CD4-positive, alpha-beta memory T cell (primary cell): ENCODE measurements at regions not wholly inside any gene's neighbourhood (a gene's known extent, or its start where the extent isn't known, plus 50 kb on each side); places are given as distances from the start of the nearest gene placed in this dataset.

Experiments
- CTCF ChIA-PET: fragments of 350-600 bp; sonication (Branson Sonifier 250); formaldehyde crosslinking; loops from one replicate; lab custom pipeline; 2021; ENCODE audit warnings: inconsistent platforms; ENCODE audit not compliant: partially characterized antibody; lab: Charles Lee
- POLR2A ChIA-PET: fragments of 350-600 bp; sonication (Branson Sonifier 250); formaldehyde crosslinking; loops from one replicate; lab custom pipeline; 2021; ENCODE audit not compliant: partially characterized antibody; lab: Charles Lee
- DNase-seq, 5 donors: peaks; one replicate each; pipeline versions ENCODE4 v3.0.0 to v3.0.0-alpha.2; 2020 to 2022; ENCODE audit warnings: mixed read lengths in 1 of 5
- H3K27ac ChIP-seq: one replicate; pipeline ENCODE4 v1.7.0; 2013; ENCODE audit warnings: low read depth, low read length
- H3K27me3 ChIP-seq: 2 replicates; pipeline ENCODE4 v1.7.0; 2013; ENCODE audit warnings: mild to moderate bottlenecking, low read length, moderate library complexity; ENCODE audit not compliant: insufficient read depth
- H3K36me3 ChIP-seq: 2 replicates; pipeline ENCODE4 v1.7.0; 2013; ENCODE audit warnings: mild to moderate bottlenecking, low read length, moderate library complexity; ENCODE audit not compliant: insufficient read depth
- H3K4me1 ChIP-seq: 2 replicates; pipeline ENCODE4 v1.7.0; 2013; ENCODE audit warnings: mild to moderate bottlenecking, low read length, moderate library complexity; ENCODE audit not compliant: insufficient read depth
- H3K4me3 ChIP-seq, 2 donors: one replicate each; pipeline ENCODE4 v1.7.0; 2013; ENCODE audit warnings: low read length in 2 of 2, mild to moderate bottlenecking in 1 of 2
- H3K9me3 ChIP-seq, 2 donors: one replicate each; pipeline ENCODE4 v1.7.0; 2013; ENCODE audit warnings: low read length in 2 of 2, control low read depth in 1 of 2; ENCODE audit not compliant: control insufficient read depth in 1 of 2
- H3K27ac Mint-ChIP-seq, 7 donors: one replicate each; pipeline ENCODE4 v1.8.0; 2020 to 2021; ENCODE audit warnings: mixed read lengths in 7 of 7, mild to moderate bottlenecking in 6 of 7, inconsistent platforms in 3 of 7, moderate library complexity in 3 of 7
- H3K27me3 Mint-ChIP-seq, 2 donors: one replicate each; pipeline ENCODE4 v1.8.0; 2020 to 2021; ENCODE audit warnings: mixed read lengths in 2 of 2
- H3K36me3 Mint-ChIP-seq, 2 donors: one replicate each; pipeline ENCODE4 v1.8.0; 2020 to 2021; ENCODE audit warnings: mixed read lengths in 2 of 2, inconsistent platforms in 1 of 2, mild to moderate bottlenecking in 1 of 2
- H3K4me1 Mint-ChIP-seq, 4 donors: one replicate each; pipeline ENCODE4 v1.8.0; 2020 to 2021; ENCODE audit warnings: mixed read lengths in 4 of 4, mild to moderate bottlenecking in 1 of 4
- H3K4me3 Mint-ChIP-seq, 8 donors: one replicate each; pipeline ENCODE4 v1.8.0; 2020 to 2021; ENCODE audit warnings: mixed read lengths in 8 of 8, mild to moderate bottlenecking in 7 of 8, moderate library complexity in 6 of 8, inconsistent platforms in 3 of 8
- H3K9me3 Mint-ChIP-seq, 8 donors: one replicate each; pipeline ENCODE4 v1.8.0; 2020 to 2021; ENCODE audit warnings: mixed read lengths in 8 of 8, mild to moderate bottlenecking in 5 of 8, inconsistent platforms in 3 of 8, moderate library complexity in 1 of 8
- intact Hi-C: fragments of 100-400 bp; cut with micrococcal nuclease; formaldehyde crosslinking; loops from one replicate; pipeline ENCODE4 v1.15.1; 2023

GRCh38 chr5:130350131-130350530 is 445.9 kb downstream of the CHSY3 start:
- no peaks in the 10 kb centered on the region for H3K9me3 ChIP-seq
- H3K36me3 ChIP-seq: no peaks in the 10 kb centered on the region
- DNase-seq: no peak
- H3K27me3 ChIP-seq: no peaks in the 10 kb centered on the region
- no peaks in the 10 kb centered on the region for H3K36me3 Mint-ChIP-seq
- no peak overlapping the region for H3K27ac Mint-ChIP-seq
- no peaks in the 10 kb centered on the region for H3K4me1 ChIP-seq
- H3K27me3 Mint-ChIP-seq: no peaks in the 10 kb centered on the region
- no peak overlapping the region for H3K4me3 Mint-ChIP-seq
- ChIA-PET CTCF (no interaction called here), POLR2A (no interaction called here)
- intact Hi-C loops: no loop called here
- no peak overlapping the region for H3K27ac ChIP-seq
- H3K9me3 Mint-ChIP-seq: peaks cover 0 to 3% (median 0%) of the 10 kb centered on the region in 8 donors
- no peaks in the 10 kb centered on the region for H3K4me1 Mint-ChIP-seq
- no peak overlapping the region for H3K4me3 ChIP-seq

- no peaks in the 10 kb centered on the region for H3K4me1 ChIP-seq
- H3K27ac ChIP-seq: no peak overlapping the region
- intact Hi-C loops: no loop called here
- no peaks in the 10 kb centered on the region for H3K4me1 Mint-ChIP-seq
- H3K27ac Mint-ChIP-seq: no peak overlapping the region
- H3K27me3 Mint-ChIP-seq: no peaks in the 10 kb centered on the region
- H3K9me3 ChIP-seq: no peaks in the 10 kb centered on the region
- no peaks in the 10 kb centered on the region for H3K36me3 Mint-ChIP-seq
- DNase-seq: no peak
- H3K27me3 ChIP-seq: no peaks in the 10 kb centered on the region
- no peak overlapping the region for H3K4me3 ChIP-seq
- POLR2A ChIA-PET: no interaction called here
- H3K9me3 Mint-ChIP-seq: peaks cover 0 to 4% (median 0%) of the 10 kb centered on the region in 8 donors
- CTCF ChIA-PET: no interaction called here
- H3K4me3 Mint-ChIP-seq: no peak overlapping the region
- no peaks in the 10 kb centered on the region for H3K36me3 ChIP-seq
These were observed 433.1 kb downstream of the CHSY3 start for GRCh38 chr5:130337179-130337888.

DNA sequence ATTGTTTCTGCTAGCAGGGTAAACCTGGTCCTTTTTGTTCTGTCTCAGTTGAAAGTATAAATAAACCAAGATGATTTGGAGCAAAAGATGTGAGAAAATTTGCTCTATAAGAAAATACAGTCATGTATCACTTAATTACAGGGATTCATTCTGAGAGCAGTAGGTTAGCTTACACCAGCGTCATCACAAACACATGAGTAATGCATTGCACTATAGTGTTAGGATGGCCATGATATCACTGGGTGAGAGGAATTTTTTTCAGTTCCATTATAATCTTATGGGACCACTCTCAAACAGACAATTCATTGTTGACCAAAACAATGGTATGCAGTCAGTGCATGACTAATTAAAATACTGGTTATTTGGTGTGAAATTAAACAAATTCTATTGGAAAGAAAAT is 430.9 kb downstream of the CHSY3 start:
- Mint-ChIP-seq H3K27ac (no peak overlapping the region), H3K4me1 (no peaks in the 10 kb centered on the region), H3K36me3 (no peaks in the 10 kb centered on the region), H3K4me3 (no peak overlapping the region), H3K9me3 (peaks cover 0 to 7% (median 0%) of the 10 kb centered on the region in 8 donors), H3K27me3 (no peaks in the 10 kb centered on the region)
- H3K27me3 ChIP-seq: no peaks in the 10 kb centered on the region
- no peak overlapping the region for H3K4me3 ChIP-seq
- H3K27ac ChIP-seq: no peak overlapping the region
- intact Hi-C loops: no loop called here
- no peaks in the 10 kb centered on the region for H3K36me3 ChIP-seq
- H3K4me1 ChIP-seq: no peaks in the 10 kb centered on the region
- CTCF ChIA-PET: no interaction called here
- H3K9me3 ChIP-seq: no peaks in the 10 kb centered on the region
- POLR2A ChIA-PET: no interaction called here
- DNase-seq: no peak

GRCh38 chr5:130333089-130333488 is 428.8 kb downstream of the CHSY3 start:
- Histone ChIP-seq H3K4me1 (no peaks in the 10 kb centered on the region), H3K36me3 (no peaks in the 10 kb centered on the region), H3K27ac (no peak overlapping the region), H3K9me3 (no peaks in the 10 kb centered on the region), H3K4me3 (no peak overlapping the region), H3K27me3 (no peaks in the 10 kb centered on the region)
- no peaks in the 10 kb centered on the region for H3K27me3 Mint-ChIP-seq
- no peak overlapping the region for H3K4me3 Mint-ChIP-seq
- intact Hi-C loops: no loop called here
- CTCF ChIA-PET: no interaction called here
- no peaks in the 10 kb centered on the region for H3K4me1 Mint-ChIP-seq
- POLR2A ChIA-PET: no interaction called here
- H3K36me3 Mint-ChIP-seq: no peaks in the 10 kb centered on the region
- H3K27ac Mint-ChIP-seq: no peak overlapping the region
- peaks cover 0 to 11% (median 0%) of the 10 kb centered on the region in 8 donors for H3K9me3 Mint-ChIP-seq
- no peak for DNase-seq

DNA sequence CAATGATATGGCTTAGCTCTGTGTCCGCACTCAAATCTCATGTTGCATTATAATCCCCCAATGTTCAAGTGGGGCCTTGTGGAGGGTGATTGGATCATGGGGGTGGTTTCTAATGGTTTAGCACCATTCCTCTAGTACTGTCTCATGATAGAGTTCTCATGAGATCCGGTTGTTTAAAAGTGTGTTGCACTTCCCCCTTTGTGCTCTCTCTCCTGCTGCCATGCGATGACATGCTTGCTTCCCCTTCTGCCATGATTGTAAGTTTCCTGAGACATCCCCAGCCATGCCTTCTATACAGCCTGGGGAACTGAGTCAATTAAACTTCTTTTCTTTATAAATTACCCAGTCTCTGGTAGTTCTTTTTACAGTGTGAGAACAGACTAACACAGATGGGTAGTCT is 427.1 kb downstream of the CHSY3 start:
- H3K9me3 ChIP-seq: no peaks in the 10 kb centered on the region
- POLR2A ChIA-PET: no interaction called here
- peaks cover 0 to 10% (median 0%) of the 10 kb centered on the region in 8 donors for H3K9me3 Mint-ChIP-seq
- no peak overlapping the region for H3K27ac Mint-ChIP-seq
- no peak for DNase-seq
- no peaks in the 10 kb centered on the region for H3K36me3 ChIP-seq
- no peak overlapping the region for H3K27ac ChIP-seq
- CTCF ChIA-PET: no interaction called here
- H3K36me3 Mint-ChIP-seq: no peaks in the 10 kb centered on the region
- no peaks in the 10 kb centered on the region for H3K27me3 Mint-ChIP-seq
- no peaks in the 10 kb centered on the region for H3K4me1 ChIP-seq
- intact Hi-C loops: no loop called here
- no peak overlapping the region for H3K4me3 Mint-ChIP-seq
- H3K4me1 Mint-ChIP-seq: no peaks in the 10 kb centered on the region
- H3K4me3 ChIP-seq: no peak overlapping the region
- no peaks in the 10 kb centered on the region for H3K27me3 ChIP-seq

- POLR2A ChIA-PET: no interaction called here
- H3K27ac Mint-ChIP-seq: no peak overlapping the region
These were observed 420.8 kb downstream of the CHSY3 start for GRCh38 chr5:130324953-130325671.

DNA sequence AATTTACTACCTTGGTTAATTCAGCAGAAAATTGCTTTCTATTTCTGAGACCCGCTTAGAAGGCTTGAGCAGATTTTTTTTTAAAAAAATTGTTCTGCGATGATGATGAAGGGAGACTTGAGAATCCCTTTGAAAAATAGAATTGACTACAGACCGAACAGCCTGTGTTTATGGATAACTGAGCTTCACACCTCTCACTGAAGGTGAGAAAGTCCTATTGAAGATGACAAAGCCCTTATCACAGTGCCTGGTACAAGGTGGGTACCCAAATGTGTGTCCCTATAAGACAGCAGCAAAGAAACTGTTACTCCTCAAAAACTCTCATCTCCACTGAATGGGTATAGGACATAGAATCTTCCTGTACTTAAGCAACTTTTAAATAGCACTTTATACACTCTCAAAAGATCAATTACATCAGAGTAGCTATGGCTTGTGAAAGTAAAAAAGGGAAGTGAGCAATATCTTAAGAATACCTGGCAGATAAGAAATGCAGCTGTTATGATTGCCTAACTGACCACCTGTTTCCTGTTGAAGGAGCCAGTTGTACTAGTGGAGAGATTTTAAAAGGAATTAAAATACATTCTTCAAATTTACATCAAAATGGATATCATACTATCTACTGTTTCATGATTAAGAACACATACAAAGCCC is 419.7 kb downstream of the CHSY3 start:
- ChIA-PET POLR2A (no interaction called here), CTCF (no interaction called here)
- Histone ChIP-seq H3K4me1 (no peaks in the 10 kb centered on the region), H3K9me3 (no peaks in the 10 kb centered on the region), H3K27me3 (no peaks in the 10 kb centered on the region), H3K36me3 (no peaks in the 10 kb centered on the region), H3K27ac (no peak overlapping the region), H3K4me3 (no peak overlapping the region)
- Mint-ChIP-seq H3K27me3 (no peaks in the 10 kb centered on the region), H3K27ac (no peak overlapping the region), H3K4me3 (no peak overlapping the region), H3K4me1 (no peaks in the 10 kb centered on the region), H3K36me3 (no peaks in the 10 kb centered on the region), H3K9me3 (peaks cover 0 to 14% (median 8%) of the 10 kb centered on the region in 8 donors)
- intact Hi-C loops: no loop called here
- no peak for DNase-seq

More at GRCh38 chr5:130324953-130325671, 420.8 kb downstream of the CHSY3 start:
- no peak overlapping the region for H3K27ac ChIP-seq
- CTCF ChIA-PET: no interaction called here
- H3K4me3 ChIP-seq: no peak overlapping the region
- DNase-seq: no peak
- no peaks in the 10 kb centered on the region for H3K36me3 ChIP-seq
- no peaks in the 10 kb centered on the region for H3K9me3 ChIP-seq
- intact Hi-C loops: no loop called here
- peaks cover 0 to 14% (median 8%) of the 10 kb centered on the region in 8 donors for H3K9me3 Mint-ChIP-seq
- no peaks in the 10 kb centered on the region for H3K4me1 Mint-ChIP-seq
- H3K27me3 ChIP-seq: no peaks in the 10 kb centered on the region
- H3K4me1 ChIP-seq: no peaks in the 10 kb centered on the region
- H3K27me3 Mint-ChIP-seq: no peaks in the 10 kb centered on the region
- H3K36me3 Mint-ChIP-seq: no peaks in the 10 kb centered on the region
- no peak overlapping the region for H3K4me3 Mint-ChIP-seq
